Mesenchymal stem cell (in vitro differentiated cells and primary cell): ENCODE measurements at regions not wholly inside any gene's neighbourhood (a gene's known extent, or its start where the extent isn't known, plus 50 kb on each side); places are given as distances from the start of the nearest gene placed in this dataset.

Experiments
- DNase-seq: peaks from one replicate; pipeline ENCODE4 v3.0.0-alpha.2; 2013
- H2AFZ ChIP-seq: one replicate; pipeline ENCODE4 v1.6.1; 2013; ENCODE audit warnings: low read depth, mild to moderate bottlenecking, control low read depth, inconsistent platforms, low read length, moderate library complexity
- H2AK5ac ChIP-seq: 2 replicates; pipeline ENCODE4 v1.6.1; 2013; ENCODE audit warnings: low read length, moderate library complexity, mild to moderate bottlenecking, inconsistent platforms; ENCODE audit not compliant: severe bottlenecking
- H2BK120ac ChIP-seq: one replicate; pipeline ENCODE4 v1.6.1; 2013; ENCODE audit warnings: low read depth, mild to moderate bottlenecking, inconsistent platforms, low read length, moderate library complexity
- H2BK12ac ChIP-seq, 2 experiments: one replicate each; pipeline ENCODE4 v1.6.1; 2013; ENCODE audit warnings: inconsistent platforms in 2 of 2, low read length in 2 of 2, mild to moderate bottlenecking in 2 of 2, moderate library complexity in 2 of 2, control low read depth in 1 of 2
- H2BK15ac ChIP-seq: one replicate; pipeline ENCODE4 v1.6.1; 2013; ENCODE audit warnings: mild to moderate bottlenecking, low read depth, inconsistent platforms; ENCODE audit not compliant: poor library complexity, severe bottlenecking
- H2BK5ac ChIP-seq: 2 replicates; pipeline ENCODE4 v1.6.1; 2013; ENCODE audit warnings: low read depth, mild to moderate bottlenecking, low read length, control low read depth, inconsistent platforms; ENCODE audit not compliant: poor library complexity, severe bottlenecking
- H3K14ac ChIP-seq, 2 experiments: one replicate each; pipeline ENCODE4 v1.6.1; 2013; ENCODE audit warnings: inconsistent platforms in 2 of 2, low read length in 2 of 2, control low read depth in 1 of 2, mild to moderate bottlenecking in 1 of 2, moderate library complexity in 1 of 2
- H3K18ac ChIP-seq, 2 experiments: one replicate each; pipeline ENCODE4 v1.6.1; 2013; ENCODE audit warnings: inconsistent platforms in 2 of 2, low read length in 2 of 2, control low read depth in 1 of 2, low read depth in 1 of 2, mild to moderate bottlenecking in 1 of 2
- H3K23ac ChIP-seq, 2 experiments: one replicate each; pipeline ENCODE4 v1.6.1; 2013; ENCODE audit warnings: inconsistent platforms in 2 of 2, low read length in 2 of 2, mild to moderate bottlenecking in 2 of 2, moderate library complexity in 2 of 2, control low read depth in 1 of 2
- H3K27ac ChIP-seq: 2 replicates; pipeline ENCODE4 v1.5.1; 2013; ENCODE audit warnings: mild to moderate bottlenecking, moderate library complexity, low read length, control low read depth, inconsistent platforms; ENCODE audit not compliant: poor library complexity, severe bottlenecking
- H3K27me3 ChIP-seq, 2 experiments: 2 replicates each; pipeline versions ENCODE4 v1.6.1 to v1.7.0; 2013; ENCODE audit warnings: low read length in 2 of 2, mild to moderate bottlenecking in 2 of 2, moderate library complexity in 2 of 2, control low read depth in 1 of 2, inconsistent platforms in 1 of 2; ENCODE audit not compliant: control insufficient read depth in 1 of 2, insufficient read depth in 1 of 2
- H3K36me3 ChIP-seq, 2 experiments: 2 replicates each; pipeline versions ENCODE4 v1.6.1 to v1.7.0; 2013; ENCODE audit warnings: low read length in 2 of 2, control low read depth in 1 of 2, inconsistent platforms in 1 of 2, low read depth in 1 of 2, mild to moderate bottlenecking in 1 of 2; ENCODE audit not compliant: insufficient read depth in 2 of 2, control insufficient read depth in 1 of 2
- H3K4ac ChIP-seq, 2 experiments: one replicate each; pipeline ENCODE4 v1.6.1; 2013; ENCODE audit warnings: inconsistent platforms in 2 of 2, low read length in 2 of 2, mild to moderate bottlenecking in 2 of 2, moderate library complexity in 2 of 2, control low read depth in 1 of 2, low read depth in 1 of 2
- H3K4me1 ChIP-seq: 2 replicates; pipeline ENCODE4 v1.6.1; 2013; ENCODE audit warnings: low read depth, low read length, control low read depth; ENCODE audit not compliant: control insufficient read depth, insufficient read depth
- H3K4me2 ChIP-seq: 2 replicates; pipeline ENCODE4 v1.6.1; 2013; ENCODE audit warnings: low read length, mild to moderate bottlenecking, inconsistent platforms; ENCODE audit not compliant: poor library complexity, severe bottlenecking
- H3K4me3 ChIP-seq, 2 experiments: 2 replicates each; pipeline versions ENCODE4 v1.5.1 to v1.7.0; 2013; ENCODE audit warnings: low read length in 2 of 2, mild to moderate bottlenecking in 2 of 2, control low read depth in 1 of 2, low read depth in 1 of 2; ENCODE audit not compliant: insufficient read depth in 1 of 2
- H3K79me1 ChIP-seq: replicated peaks from 2 replicates; pipeline ENCODE4 v1.6.1; 2013; ENCODE audit warnings: mild to moderate bottlenecking, control low read depth, low read length, inconsistent platforms; ENCODE audit not compliant: poor library complexity, severe bottlenecking
- H3K9ac ChIP-seq: 2 replicates; pipeline ENCODE4 v1.7.0; 2013; ENCODE audit warnings: mild to moderate bottlenecking, low read length, moderate library complexity
- H3K9me3 ChIP-seq: 2 replicates; pipeline ENCODE4 v1.7.0; 2013; ENCODE audit warnings: mild to moderate bottlenecking, low read length; ENCODE audit not compliant: control insufficient read depth
- H4K8ac ChIP-seq: one replicate; pipeline ENCODE4 v1.6.1; 2013; ENCODE audit warnings: inconsistent platforms, mild to moderate bottlenecking, low read length, moderate library complexity
- H4K91ac ChIP-seq: one replicate; pipeline ENCODE4 v1.6.1; 2013; ENCODE audit warnings: mild to moderate bottlenecking, low read length, inconsistent platforms
- WGBS: methylation state at CpG from one replicate; pipeline ENCODE4 v1.1.7; 2013; ENCODE audit warnings: mixed read lengths; 5-methylcytosine and 5-hydroxymethylcytosine counted together

DNA sequence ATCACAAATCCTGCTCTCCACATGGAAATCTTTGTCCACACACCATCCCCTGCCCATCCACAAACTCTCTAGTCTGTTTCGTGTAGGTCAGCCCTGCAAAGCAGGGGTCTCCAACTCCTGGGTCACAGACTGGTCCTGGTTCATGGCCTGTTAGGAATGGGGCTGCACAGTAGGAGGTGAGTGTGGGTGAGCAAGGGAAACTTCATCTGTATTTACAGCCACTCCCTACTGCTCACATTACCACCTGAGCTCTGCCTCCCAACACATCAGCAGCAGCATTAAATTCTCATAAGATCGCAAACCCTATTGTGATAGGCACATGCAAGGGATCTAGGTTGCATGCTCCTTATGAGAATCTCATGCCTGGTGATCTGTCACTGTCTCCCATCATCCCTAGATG, 242.1 kb downstream of the FGFR2 start:
- Histone ChIP-seq H2AFZ (no peak overlapping the region), H3K14ac (no peak overlapping the region), H3K4me2 (no peak overlapping the region), H2BK120ac (no peak overlapping the region), H3K23ac (no peak overlapping the region), H2BK5ac (no peak overlapping the region), H3K27me3 (no peaks in the 10 kb centered on the region), H3K36me3 (no peaks in the 10 kb centered on the region), H3K4ac (no peak overlapping the region), H3K9ac (no peak overlapping the region), H3K18ac (no peak overlapping the region), H3K79me1 (no peaks in the 10 kb centered on the region), H4K91ac (no peak overlapping the region), H3K9me3 (peaks cover 3% of the 10 kb centered on the region), H3K4me3 (no peak overlapping the region), H3K4me1 (no peaks in the 10 kb centered on the region), H2BK12ac (no peak overlapping the region), H4K8ac (no peak overlapping the region), H2AK5ac (no peak overlapping the region), H3K27ac (no peak overlapping the region), H2BK15ac (no peak overlapping the region)
- WGBS: 94% methylated on average over 1 of the region's 2 CpGs
- no peak for DNase-seq

DNA sequence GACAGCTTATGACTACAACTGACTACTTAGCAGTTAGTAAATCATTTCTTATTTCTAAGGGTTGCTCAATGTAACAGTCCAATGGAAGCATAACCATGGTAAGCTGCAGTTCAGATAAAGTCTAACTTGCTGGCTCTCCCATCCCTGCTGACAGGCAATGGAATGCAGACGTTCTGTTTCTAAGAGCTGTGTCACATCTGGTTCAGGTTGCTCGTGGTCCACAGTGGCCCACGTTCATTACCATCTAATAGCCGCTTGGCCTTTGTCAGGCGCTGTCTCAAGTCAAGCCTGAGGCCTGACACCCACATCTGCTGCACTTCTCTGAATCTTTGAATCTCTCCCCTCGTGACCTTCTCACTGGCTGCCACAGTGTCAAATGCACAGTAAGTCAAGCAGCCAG, 240.8 kb downstream of the FGFR2 start:
- no peak overlapping the region for H3K23ac ChIP-seq
- H3K79me1 ChIP-seq: no peaks in the 10 kb centered on the region
- WGBS: 49% methylated on average over 6 of the region's 6 CpGs
- no peak overlapping the region for H2AK5ac ChIP-seq
- H4K91ac ChIP-seq: no peak overlapping the region
- no peak overlapping the region for H2BK120ac ChIP-seq
- no peak overlapping the region for H3K27ac ChIP-seq
- H3K14ac ChIP-seq: no peak overlapping the region
- no peaks in the 10 kb centered on the region for H3K4me1 ChIP-seq
- no peaks in the 10 kb centered on the region for H3K27me3 ChIP-seq
- H2BK12ac ChIP-seq: no peak overlapping the region
- no peak overlapping the region for H3K9ac ChIP-seq
- no peak overlapping the region for H3K4ac ChIP-seq
- H2AFZ ChIP-seq: no peak overlapping the region
- no peak overlapping the region for H3K18ac ChIP-seq
- H2BK15ac ChIP-seq: no peak overlapping the region
- H2BK5ac ChIP-seq: no peak overlapping the region
- no peak overlapping the region for H4K8ac ChIP-seq
- no peak overlapping the region for H3K4me3 ChIP-seq
- no peak overlapping the region for H3K4me2 ChIP-seq
- H3K9me3 ChIP-seq: peaks cover 3% of the 10 kb centered on the region
- no peak for DNase-seq
- no peaks in the 10 kb centered on the region for H3K36me3 ChIP-seq

DNA sequence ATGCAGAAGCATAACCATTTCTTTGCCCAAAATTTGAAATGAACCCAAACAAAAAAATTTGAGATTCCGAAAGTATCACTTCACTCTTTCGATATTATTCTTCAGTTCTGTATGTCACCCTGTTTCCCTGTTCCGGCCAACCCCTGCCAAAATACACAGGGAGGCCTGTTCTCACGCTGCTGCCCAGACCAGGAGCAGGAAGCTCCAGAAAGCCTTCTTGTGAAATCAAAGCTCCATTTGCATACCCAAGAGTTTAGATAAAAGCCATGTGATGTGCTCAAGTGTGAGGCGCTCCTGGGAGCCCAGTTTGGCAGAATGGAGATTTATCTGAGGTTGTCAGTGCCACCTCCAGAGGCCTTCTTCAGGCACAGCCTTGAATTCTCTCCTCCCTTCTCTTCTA, 236.2 kb downstream of the FGFR2 start:
- no peak overlapping the region for H2AFZ ChIP-seq
- H3K4me1 ChIP-seq: no peaks in the 10 kb centered on the region
- no peaks in the 10 kb centered on the region for H3K36me3 ChIP-seq
- no peak overlapping the region for H2BK12ac ChIP-seq
- no peak overlapping the region for H4K91ac ChIP-seq
- no peak overlapping the region for H2AK5ac ChIP-seq
- no peak overlapping the region for H3K27ac ChIP-seq
- no peak overlapping the region for H2BK15ac ChIP-seq
- no peaks in the 10 kb centered on the region for H3K79me1 ChIP-seq
- no peak overlapping the region for H2BK5ac ChIP-seq
- no peak overlapping the region for H3K4ac ChIP-seq
- no peaks in the 10 kb centered on the region for H3K27me3 ChIP-seq
- no peak for DNase-seq
- no peak overlapping the region for H3K9ac ChIP-seq
- no peak overlapping the region for H4K8ac ChIP-seq
- H3K14ac ChIP-seq: no peak overlapping the region
- H3K4me2 ChIP-seq: no peak overlapping the region
- H3K9me3 ChIP-seq: no peaks in the 10 kb centered on the region
- no peak overlapping the region for H2BK120ac ChIP-seq
- WGBS: 81% methylated on average over 5 of the region's 5 CpGs
- H3K23ac ChIP-seq: no peak overlapping the region
- H3K18ac ChIP-seq: no peak overlapping the region
- H3K4me3 ChIP-seq: no peak overlapping the region

DNA sequence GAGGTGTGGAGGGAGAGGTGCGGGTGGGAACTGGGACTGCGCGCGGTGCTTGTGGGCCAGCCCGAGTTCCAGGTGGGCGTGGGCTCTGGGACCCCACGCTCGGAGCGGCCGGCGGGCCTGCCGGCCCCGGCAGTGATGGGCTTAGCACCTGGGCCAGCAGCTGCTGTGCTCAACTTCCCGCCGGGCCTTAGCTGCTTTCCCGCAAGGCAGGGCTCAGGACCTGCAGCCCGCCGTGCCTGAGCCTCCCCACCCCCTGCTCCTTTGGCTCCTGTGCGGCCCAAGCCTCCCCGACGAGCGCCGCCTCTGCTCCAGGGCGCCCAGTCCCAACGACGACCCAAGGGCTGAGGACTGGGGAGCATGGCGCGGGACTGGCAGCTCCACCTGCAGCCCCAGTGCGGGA, 232.7 kb downstream of the FGFR2 start:
- Histone ChIP-seq H4K91ac (no peak overlapping the region), H3K27me3 (peaks cover 0 to 4% of the 10 kb centered on the region in 2 experiments), H3K9ac (no peak overlapping the region), H3K4me3 (no peak overlapping the region), H2BK5ac (no peak overlapping the region), H2AFZ (no peak overlapping the region), H2BK120ac (no peak overlapping the region), H2BK15ac (no peak overlapping the region), H3K4me2 (no peak overlapping the region), H3K18ac (no peak overlapping the region), H3K4ac (no peak overlapping the region), H4K8ac (no peak overlapping the region), H3K79me1 (no peaks in the 10 kb centered on the region), H3K23ac (no peak overlapping the region), H3K4me1 (no peaks in the 10 kb centered on the region), H3K27ac (no peak overlapping the region), H3K14ac (no peak overlapping the region), H3K36me3 (no peaks in the 10 kb centered on the region), H2BK12ac (no peak overlapping the region), H2AK5ac (no peak overlapping the region), H3K9me3 (no peaks in the 10 kb centered on the region)
- no peak for DNase-seq
- WGBS: 93% methylated on average over 29 of the region's 29 CpGs
